Inferior parietal cortex (tissue), 1 donor: ENCODE measurements at regions not wholly inside any gene's neighbourhood (a gene's known extent, or its start where the extent isn't known, plus 50 kb on each side); places are given as distances from the start of the nearest gene placed in this dataset.

ENCODE experiments used
- DNase-seq: peaks from one replicate; pipeline ENCODE4 v3.0.0-alpha.2; 2016; ENCODE audit errors: extremely low spot score

- DNase-seq, result no peak
Measured at GRCh38 chr18:2423761-2424160, 147.5 kb downstream of the METTL4 start.

DNA sequence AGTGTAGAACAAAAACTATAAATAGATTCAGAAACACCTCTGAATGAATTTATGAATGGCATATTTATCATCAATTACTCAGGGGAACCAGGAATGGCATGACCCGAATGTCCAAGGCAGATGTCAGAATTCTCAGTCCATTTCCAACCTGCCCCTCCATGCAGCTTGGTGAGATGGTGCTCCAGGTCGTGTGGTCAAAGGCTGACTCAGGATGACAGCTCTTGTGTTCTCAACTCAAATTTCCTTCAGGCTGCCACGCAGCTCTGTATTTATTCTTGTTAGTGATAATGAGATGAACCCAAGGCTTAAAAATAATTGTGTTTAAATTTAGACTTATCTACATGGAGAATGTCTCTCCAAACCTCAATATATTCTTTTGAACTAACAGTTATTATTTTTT is 146.9 kb downstream of the METTL4 start:
- no peak for DNase-seq

DNA sequence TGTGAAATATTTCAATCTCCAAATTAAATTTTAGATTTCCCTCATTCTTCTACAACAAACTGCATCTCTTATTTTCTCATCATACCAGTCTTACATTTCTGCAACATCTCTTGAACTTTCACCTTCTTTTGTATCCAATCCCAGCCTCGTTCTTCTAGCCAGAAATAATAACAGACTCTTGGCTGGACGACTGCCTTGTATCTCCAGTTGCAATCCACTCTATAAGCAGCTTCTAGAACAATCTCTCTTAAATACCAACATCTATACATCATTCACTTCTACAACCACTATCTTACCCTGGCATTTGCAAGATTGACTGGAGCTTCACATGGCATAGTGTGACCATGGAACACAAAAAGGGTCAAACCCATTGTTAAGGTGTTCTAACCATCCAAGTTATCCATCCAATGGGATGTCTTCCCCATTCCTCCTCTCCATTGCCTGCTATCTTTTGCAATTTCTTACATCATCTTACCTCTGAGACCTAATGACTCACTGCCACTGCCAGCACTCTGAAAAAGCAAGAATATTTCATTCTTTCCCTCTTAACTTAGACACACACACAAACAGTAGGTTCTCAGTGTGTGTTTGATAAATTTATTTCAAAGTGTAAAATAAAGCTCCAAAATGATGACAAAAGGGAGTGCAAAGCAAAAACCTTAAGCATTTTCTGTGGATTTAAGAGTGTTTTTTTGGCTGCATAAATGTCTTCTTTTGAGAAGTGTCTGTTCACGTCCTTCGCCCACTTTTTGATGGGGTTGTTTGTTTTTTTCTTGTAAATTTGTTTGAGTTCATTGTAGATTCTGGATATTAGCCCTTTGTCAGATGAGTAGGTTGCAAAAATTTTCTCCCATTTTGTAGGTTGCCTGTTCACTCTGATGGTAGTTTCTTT is 145.6 kb downstream of the METTL4 start:
- no peak for DNase-seq

DNA sequence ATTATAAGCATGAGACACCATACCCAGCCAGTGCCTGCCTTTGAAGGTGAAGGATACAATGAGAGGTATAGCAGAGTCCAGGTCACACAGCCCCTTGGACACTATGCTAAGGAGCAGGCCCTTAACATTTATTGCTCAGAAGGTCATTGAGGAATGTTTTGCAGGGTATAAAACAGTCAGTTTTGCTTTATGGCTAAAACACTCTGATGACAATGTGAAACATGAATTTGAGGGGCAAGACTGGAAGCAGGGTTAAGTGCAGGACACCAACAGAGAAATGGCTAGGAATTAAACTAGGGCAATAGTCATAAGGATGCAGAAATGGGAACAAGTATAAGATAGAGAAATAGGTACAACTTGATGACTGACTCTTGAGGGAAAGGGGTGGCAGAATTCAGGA is 141.1 kb downstream of the METTL4 start:
- DNase-seq, result no peak

DNA sequence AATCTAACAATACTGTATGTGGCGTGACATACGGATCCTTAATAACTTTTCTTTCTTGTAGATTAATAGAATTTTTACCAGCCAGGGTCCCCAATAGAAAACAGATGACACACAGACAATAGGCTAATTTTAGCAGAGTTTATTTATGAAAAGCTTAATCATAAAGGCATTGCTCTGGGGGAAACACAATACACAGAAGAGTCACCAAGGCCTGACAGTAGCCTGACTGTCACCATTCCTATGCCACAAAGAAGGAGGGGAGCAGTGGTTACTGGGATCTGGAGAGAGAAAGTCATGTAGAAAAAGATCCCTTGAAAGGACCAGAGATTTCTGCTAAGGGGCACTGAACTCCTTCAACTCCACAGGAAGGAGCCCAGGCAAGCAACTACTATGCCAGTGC is 139.5 kb downstream of the METTL4 start:
- no peak for DNase-seq

- no peak for DNase-seq
Measured at GRCh38 chr18:2433366-2433765, 137.9 kb downstream of the METTL4 start.

DNA sequence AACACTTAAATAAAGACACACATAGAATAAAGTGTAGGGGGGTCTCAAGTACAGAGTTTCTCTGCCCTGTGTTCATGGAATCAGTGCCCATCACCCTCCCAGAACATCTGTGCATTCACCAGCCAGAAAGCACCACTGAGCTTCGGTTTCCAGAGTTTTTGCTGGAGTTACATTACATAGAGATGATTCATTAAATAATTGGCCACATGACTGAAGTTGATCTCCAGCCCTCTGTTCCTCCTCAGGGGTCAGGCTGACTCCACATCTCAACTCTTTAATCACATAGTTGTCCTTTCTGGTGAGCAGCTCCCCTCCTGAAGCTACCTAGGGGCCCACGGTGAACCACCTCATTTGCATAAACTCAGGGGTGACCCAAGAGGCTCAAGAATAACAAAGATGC is 129.8 kb downstream of the METTL4 start:
- DNase-seq, result no peak

DNA sequence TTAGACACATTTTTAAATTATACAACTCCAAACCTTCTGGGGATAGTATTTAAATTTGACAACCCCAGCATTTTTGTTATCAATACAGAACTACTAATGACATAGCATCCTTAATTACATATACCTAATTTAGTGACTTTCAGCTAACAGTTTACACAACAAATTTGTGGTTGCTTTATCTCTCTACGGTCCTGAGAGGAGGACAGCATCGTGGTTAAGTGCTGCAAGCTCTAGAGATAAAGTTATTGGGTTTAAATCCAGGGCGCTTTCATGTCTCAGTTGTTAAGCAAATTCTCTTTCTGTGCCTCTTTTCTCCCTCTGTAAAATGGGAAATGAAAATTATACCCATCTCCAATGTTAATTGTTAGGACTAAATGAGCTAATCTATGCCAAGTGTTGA is 129.3 kb downstream of the METTL4 start:
- DNase-seq, result no peak

GRCh38 chr18:2442726-2443275 is 128.5 kb downstream of the METTL4 start:
- DNase-seq, result no peak

DNA sequence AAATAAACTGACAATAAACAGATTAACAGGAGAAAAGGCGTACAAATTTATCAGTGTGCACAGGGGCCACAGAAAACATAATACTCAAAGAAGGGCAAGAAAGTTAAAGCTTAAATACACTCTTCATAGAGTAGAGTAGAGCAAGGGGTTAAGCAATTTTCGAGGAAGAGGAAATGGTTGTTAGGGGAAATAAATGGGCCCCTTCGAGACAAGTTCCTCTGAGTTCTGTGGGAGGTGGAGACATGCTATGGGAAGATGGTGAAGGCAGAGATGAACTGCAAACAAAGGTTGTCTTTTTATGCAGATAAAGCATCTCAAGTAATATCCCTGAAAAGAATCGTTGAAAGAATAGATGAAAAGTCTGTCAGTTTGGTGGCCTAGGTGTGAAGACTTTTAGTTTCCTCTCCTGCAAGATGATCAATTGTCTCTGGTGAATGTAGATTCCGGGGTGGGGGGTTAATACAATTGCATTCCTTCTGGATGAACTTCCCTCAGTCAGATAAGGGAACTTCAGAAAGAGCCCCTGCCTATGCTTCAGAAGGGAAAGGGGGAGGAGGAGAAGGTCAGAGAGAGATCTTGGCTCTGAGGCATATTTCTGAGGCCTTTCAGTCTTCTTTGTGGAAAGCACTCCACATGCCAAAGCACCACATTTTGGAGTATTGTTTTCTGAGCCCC is 127.0 kb downstream of the METTL4 start:
- DNase-seq, result no peak

DNA sequence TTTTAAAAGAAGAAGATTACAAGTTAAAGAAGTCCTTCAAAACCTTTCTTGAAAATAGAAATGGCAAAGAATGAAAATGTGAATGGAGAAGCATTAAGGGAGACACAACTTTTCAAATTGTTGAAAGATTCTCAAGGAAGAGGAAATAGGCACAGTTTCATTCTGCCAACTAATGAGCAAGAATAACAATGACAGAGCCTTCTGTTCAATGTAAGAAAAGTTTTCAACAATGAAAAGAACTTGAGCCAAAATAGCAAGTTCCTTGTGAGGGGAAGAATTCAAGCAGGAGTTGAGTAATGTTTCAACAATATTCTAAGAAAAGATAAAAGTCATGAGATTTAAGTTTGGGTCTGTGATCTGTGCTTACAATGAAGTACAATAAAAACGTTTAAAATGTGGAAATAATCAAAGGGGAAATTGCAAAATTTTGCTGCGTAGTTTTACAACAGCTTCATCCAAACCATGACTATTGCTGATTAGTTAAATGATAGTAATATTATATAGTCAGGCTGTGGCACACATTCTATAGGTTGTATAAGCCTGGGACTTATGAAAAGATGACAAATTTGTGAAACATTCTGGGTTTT is 122.6 kb downstream of the METTL4 start:
- DNase-seq, result no peak

GRCh38 chr18:2451556-2451955 is 119.7 kb downstream of the METTL4 start:
- DNase-seq, result no peak

DNA sequence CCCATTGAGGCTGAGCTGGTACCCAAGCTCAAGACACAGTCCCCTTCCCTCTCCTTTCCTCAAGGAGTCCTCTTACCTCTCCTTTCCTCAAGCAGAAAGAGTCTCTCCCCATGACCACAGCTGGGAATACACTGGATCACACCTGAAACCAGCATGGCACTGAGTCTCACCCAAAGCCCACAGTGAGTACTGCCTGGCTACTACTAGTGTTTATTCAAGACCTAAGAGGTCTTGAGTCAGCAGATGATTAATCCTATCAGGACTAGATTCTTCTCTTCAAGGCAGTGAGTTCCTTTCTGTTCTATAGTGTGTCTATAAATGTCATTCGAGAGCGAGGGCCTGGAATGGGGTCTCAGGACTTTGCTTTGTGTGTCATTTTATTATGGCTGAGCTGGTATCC is 111.4 kb downstream of the METTL4 start:
- DNase-seq, result no peak

DNA sequence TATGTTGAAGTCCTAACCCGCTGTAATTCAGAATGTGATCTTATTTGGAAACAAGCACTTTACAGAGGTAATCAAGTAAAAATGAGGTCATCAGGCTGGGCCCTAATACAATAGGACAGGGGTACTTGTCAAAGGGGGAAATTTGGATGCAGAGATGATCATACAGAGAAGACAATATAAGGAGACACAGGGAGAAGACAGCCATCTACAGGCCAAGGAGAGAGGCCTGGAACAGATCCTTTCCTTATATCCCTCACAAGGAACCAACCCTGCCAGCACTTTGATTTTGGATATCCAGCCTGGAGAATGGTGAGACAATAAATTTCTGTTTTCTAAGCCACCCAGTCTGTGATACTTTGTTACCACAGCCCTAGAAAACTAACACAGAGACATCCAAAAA is 104.3 kb downstream of the METTL4 start:
- DNase-seq, result no peak

DNA sequence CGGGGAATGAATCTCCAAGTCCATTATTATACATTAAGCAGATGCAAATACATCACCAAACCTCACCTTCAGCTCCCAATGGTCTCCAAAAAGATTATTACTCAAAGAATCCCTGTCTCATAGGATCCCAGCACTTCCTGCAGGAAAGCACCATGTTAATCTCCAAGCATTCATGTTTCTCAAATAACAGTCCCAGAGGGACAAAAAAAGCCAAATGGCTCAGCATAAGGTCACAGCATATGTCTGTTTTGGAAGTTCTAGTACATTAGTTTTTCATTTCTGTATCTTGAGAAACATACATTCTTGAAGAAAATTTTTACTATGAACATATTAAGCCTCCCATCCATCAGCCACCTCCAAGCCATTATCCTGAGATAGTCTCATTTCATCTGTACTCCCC is 103.3 kb downstream of the METTL4 start:
- DNase-seq, result no peak

- no peak for DNase-seq
Measured at GRCh38 chr18:2471523-2471922, 99.8 kb downstream of the METTL4 start.

- DNase-seq, result no peak
Measured at GRCh38 chr18:2478662-2479061, 92.6 kb downstream of the METTL4 start.

DNA sequence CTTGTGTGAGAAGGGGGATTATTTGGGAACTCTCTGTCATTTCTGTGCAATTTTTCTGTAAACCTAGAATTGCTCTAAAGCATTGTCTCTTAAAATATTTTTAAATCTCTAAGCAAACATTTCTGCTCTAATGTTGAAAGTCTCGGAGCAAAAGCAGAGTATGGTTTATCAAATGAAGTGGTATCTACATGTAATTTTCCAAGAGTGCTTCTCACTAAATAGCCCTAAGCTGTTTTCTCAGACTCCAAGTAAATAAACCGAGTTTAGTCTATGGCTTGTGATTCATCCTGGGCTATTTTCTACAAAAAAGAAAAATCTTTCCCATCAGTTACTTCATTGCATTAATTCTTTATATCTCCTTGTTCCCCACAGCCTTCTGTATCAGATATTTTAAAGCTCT is 90.8 kb downstream of the METTL4 start:
- DNase-seq, result no peak

DNA sequence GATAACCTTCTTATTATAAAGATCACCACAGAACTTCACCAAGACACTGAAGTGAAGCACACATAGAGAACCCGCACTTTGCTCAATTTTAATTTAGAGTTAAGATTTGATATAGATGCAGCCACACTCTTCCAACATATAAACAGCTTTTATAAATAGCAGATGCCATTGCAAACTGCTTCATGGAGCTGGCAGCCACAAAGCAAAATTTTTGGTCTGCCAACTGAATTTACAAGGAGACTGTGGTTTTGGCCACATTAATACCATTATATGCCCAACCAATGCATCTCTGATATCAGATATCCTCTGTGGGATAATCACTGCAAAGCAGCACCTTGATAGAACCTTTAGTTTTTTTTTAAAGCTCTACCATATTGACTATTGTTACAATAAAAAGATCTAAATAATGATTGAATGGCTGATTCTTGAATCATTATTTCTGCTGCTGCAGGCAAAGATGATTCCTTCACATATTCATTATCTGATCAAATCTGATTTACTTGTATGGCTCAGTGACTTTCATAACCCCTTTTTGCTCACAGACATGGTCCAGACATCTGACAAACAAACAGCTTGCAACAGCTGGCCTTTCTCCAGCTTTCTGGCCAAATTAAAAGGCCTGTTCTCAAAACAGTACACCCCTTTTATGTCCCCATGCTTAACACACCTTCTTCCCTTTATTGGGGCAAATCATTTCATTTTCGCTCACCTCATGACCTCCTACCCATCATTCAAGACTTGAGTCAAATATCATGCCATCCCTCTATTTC is 88.4 kb downstream of the METTL4 start:
- no peak for DNase-seq

GRCh38 chr18:2485983-2486382 is 85.3 kb downstream of the METTL4 start:
- no peak for DNase-seq

DNA sequence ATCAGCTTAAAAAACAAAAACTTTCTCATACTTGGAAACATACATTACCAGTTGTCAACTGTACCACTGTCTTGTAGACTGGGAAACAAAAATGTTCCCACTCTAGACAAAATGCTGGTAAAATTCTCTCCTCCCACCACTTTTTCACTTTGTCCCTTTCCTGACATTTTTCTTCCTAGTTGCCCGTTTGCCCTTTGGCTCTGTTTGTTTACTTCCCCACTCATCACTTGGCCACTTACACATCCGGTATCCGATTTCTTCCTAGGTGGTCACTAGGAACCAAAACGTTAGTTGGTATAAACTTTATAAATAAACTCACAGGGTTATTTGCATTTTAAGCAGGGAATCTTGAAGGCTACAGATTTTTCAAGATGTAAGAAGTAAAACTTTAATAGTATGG is 84.9 kb downstream of the METTL4 start:
- DNase-seq, result no peak
